ENCODE measurements at regions not wholly inside any gene's neighbourhood (a gene's known extent, or its start where the extent isn't known, plus 50 kb on each side); places are given as distances from the start of the nearest gene placed in this dataset.

DNA sequence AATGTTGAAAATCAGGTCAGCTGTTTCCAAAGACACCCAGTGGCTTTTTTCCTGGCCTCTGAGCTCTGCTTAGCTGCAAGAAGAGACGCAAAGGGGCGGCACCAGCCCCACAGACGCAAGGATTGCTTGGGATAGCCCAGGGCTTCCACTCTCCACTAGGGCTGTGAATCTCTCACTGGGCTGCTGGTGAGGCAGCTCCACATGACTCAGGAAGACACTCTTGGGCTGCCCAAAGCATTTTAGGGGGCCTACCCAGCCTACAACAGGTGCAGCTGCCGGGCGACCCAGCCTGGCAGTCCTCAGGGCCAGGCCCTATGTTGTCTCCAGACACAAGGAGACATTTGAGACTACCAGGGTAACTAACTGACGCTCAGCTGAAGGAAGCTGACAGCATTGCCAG is 59.8 kb downstream of the FAM50B start:
- no peak for DNase-seq (ENCODE audit: low read depth)
- no peak overlapping the region for H3K4me3 ChIP-seq (ENCODE audit: low read depth, low read length)
- TF ChIP-seq, protein P1, sequence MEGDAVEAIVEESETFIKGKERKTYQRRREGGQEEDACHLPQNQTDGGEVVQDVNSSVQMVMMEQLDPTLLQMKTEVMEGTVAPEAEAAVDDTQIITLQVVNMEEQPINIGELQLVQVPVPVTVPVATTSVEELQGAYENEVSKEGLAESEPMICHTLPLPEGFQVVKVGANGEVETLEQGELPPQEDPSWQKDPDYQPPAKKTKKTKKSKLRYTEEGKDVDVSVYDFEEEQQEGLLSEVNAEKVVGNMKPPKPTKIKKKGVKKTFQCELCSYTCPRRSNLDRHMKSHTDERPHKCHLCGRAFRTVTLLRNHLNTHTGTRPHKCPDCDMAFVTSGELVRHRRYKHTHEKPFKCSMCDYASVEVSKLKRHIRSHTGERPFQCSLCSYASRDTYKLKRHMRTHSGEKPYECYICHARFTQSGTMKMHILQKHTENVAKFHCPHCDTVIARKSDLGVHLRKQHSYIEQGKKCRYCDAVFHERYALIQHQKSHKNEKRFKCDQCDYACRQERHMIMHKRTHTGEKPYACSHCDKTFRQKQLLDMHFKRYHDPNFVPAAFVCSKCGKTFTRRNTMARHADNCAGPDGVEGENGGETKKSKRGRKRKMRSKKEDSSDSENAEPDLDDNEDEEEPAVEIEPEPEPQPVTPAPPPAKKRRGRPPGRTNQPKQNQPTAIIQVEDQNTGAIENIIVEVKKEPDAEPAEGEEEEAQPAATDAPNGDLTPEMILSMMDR (IDR thresholded peaks at IDR 0.05; ENCODE audit: insufficient read depth, low read depth, low read length): no peak

DNA sequence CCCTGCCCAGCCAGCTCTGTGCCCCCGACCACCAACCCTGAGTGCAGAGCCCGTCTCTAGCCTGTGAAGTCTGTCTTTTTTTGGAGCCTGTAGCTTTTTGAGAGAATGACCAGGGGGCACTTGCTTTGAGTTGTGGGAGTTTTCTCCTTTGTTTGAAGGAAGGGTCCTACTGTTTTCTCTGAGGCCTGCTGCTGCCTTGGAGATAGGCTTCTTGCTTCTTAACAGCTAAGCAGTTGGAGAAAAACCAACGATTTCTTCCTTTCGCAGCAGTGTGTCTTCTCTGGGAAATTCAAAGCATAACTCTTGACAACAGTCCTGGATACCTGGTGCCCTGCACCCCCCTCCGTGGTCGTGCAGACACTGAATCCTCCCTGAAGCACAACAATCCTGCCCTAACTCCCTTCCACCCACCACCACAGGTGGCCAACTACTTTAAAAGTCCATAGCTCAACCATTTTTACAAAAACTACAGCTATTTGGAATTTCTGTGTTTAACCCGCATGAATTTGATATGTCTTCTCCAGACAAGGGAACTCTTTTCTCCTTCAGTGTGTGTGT is 61.0 kb downstream of the FAM50B start:
- no peak overlapping the region for H3K4me3 ChIP-seq (ENCODE audit: low read depth, low read length)
- DNase-seq (ENCODE audit: low read depth): no peak
- TF ChIP-seq, protein P1 (IDR thresholded peaks at IDR 0.05; ENCODE audit: insufficient read depth, low read depth, low read length): no peak

DNA sequence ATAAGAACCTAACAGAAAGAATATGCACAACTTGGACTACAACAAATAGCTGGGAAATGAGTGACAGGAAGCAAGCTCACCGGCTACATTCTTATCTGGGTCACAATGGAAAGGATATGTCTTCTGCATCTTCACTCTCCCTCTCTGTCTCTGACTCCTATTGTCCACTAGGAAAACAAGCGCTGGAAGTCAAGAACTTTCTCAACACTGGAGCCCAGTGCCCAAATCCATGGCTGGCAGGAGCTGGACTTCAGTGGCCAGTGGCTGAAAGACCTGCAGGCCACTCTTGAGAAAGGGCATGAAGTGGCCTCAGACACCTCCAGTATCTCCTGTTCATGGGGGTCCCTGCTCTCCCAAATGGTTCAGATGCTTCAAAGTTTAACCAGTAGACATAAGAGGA is 62.0 kb downstream of the FAM50B start:
- TF ChIP-seq, protein P1 (IDR thresholded peaks at IDR 0.05; ENCODE audit: insufficient read depth, low read depth, low read length): no peak
- no peak overlapping the region for H3K4me3 ChIP-seq (ENCODE audit: low read depth, low read length)
- DNase-seq (ENCODE audit: low read depth): no peak

DNA sequence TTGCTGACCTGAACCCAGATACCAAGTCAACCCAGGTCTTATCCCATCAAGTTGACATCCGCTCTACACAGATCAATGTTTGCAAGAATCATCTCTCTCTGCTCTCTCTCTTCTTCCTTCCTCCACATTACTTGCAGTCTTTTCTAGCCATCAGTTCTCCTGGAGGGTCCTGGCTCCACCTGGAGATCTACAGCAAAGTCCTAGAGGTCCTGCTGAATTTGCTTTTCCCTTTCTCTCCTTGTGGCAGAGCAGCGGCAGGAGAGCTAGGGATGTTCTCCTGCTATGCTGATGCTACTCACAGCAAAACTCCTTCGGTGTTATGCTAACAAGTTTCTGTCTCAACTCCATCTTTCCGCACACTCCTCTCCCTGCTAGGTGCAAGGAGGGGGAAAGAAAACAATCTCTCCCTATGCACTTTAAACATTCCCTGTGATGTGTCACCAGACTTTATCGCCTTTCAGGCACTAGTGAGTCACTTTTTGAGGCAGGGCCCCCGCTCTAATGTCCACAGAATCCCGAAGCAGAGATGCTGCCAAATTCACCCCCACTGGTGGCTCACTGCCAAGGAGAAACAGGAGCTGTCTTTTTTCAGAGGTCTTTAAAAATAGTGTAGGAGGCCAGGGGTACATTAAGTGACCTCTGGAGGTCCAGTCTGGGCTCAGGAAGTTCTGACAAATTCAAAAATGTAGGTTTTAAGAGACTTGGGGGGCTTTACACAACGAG is 62.6 kb downstream of the FAM50B start:
- DNase-seq (ENCODE audit: low read depth): peak; percentile 77
- no peak overlapping the region for H3K4me3 ChIP-seq (ENCODE audit: low read depth, low read length)
- TF ChIP-seq, protein P1 (IDR thresholded peaks at IDR 0.05; ENCODE audit: insufficient read depth, low read depth, low read length): no peak

DNA sequence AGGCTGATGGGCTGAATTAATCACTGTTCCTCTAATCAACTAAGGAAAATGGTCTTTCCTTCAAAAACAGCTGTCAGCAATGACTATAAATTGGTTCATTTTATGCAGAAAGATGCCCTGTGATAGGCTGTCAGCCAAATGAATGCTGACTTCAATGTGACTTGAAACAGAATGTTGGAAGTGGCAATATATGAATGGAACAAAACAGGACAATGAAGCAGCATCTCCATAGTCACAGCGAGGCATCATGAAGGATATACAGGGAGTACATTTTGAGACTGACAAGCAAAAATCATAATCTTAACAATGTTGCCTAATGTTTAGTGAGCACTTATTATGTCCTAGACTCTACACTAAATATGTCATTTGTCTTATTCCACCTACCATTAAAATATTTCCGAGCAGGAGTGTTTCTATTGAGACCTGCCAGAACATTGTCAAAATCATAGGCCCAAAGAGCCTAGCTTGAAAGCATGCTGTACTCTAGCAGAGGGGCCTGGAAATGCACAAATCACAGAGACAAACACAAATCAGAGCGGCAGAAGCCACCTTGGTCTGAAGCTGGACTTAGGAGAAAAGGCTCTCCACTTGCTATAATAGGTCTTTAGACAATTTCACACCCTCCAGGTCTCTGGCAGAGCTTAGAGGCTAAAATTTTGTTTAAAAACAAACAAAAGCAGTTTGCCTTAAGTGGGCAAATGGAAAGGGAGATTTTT is 63.3 kb downstream of the FAM50B start:
- DNase-seq (ENCODE audit: low read depth): no peak
- no peak overlapping the region for H3K4me3 ChIP-seq (ENCODE audit: low read depth, low read length)
- TF ChIP-seq, protein P1 (IDR thresholded peaks at IDR 0.05; ENCODE audit: insufficient read depth, low read depth, low read length): no peak

DNA sequence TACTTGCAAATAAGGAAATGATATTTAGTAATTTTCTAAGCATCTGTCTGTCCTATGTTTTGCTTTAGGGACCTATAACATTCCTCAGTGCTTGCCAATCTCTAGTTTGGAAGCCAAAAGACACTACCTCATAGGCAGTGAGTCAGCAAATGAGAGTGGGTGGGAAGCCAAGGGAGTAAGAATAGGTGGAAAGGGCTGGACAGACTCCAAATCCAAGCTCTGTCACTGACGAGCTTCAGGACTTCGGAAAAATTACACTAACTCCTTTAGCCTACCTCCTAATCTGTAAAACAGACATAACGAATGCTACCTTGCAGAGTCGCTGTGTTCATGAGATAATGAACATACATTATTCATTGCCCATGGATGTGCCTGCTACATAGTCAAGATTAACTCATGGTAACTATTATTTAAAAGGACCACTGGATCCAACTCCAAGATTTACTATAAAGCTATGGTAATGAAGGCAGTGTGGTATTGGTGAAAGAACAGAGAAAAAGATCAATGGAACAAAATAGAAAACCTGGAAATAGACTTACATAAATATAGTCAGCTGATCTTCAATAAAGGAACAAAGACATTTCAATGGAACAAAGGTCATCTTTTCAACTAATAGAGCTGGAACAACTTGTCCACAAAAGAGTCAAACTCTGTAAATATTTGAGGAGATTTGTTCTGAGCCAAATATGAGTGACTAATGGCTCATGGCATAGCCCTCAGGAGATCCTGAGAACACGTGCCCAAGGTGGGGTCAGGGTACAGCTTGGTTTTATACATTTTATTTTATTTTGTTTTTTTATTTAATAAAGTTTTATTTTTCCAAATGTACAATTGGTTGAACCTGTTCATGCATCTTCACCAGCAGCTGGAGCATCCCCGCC is 64.1 kb downstream of the FAM50B start:
- TF ChIP-seq, protein P1 (IDR thresholded peaks at IDR 0.05; ENCODE audit: insufficient read depth, low read depth, low read length): no peak
- no peak overlapping the region for H3K4me3 ChIP-seq (ENCODE audit: low read depth, low read length)
- DNase-seq (ENCODE audit: low read depth): peak; percentile 93

Measured in fibroblast of villous mesenchyme (primary cell).